ENCODE measurements at regions not wholly inside any gene's neighbourhood (a gene's known extent, or its start where the extent isn't known, plus 50 kb on each side); places are given as distances from the start of the nearest gene placed in this dataset.

GRCh38 chr1:217088521-217089284 lies 365.5 kb upstream of the ESRRG start:
- Histone ChIP-seq H3K56ac (ENCODE audit: extremely low read depth, insufficient read depth, low read length) (peak overlapping the region; percentile 38; the same call in 1 of the 2 replicates), H4K8ac (ENCODE audit: low read depth in 2 of 2, low read length in 2 of 2) (peak overlapping the region; percentile 55 to 58; a peak in 2 of 4 replicates), H4K91ac (ENCODE audit: insufficient read depth, low read depth, low read length) (peak overlapping the region; percentile 11; the same call in 1 of the 2 replicates), H3K79me1 (ENCODE audit: low read depth in 1 of 2, low read length in 2 of 2) (no peaks in the 10 kb centered on the region), H4K20me1 (ENCODE audit: insufficient read depth, low read length) (no peaks in the 10 kb centered on the region), H3K9me3 (ENCODE audit: control insufficient read depth, insufficient read depth, low read length) (no peaks in the 10 kb centered on the region), H3K9ac (ENCODE audit: low read depth, low read length) (no peak overlapping the region; the same call in 1 of the 2 replicates), H3K4ac (ENCODE audit: low read depth, low read length) (peak overlapping the region; percentile 37; the same call in 1 of the 2 replicates), H3K23ac (ENCODE audit: low read depth, low read length) (peak overlapping the region; percentile 67; the same call in 1 of the 2 replicates), H3K27ac (ENCODE audit: insufficient read depth, low read length) (peak overlapping the region; percentile 59; the same call in 1 of the 2 replicates), H2AK9ac (replicated peaks; ENCODE audit: low read depth, low read length, poor library complexity) (no peak overlapping the region), H2AFZ (replicated peaks; ENCODE audit: low read length, poor library complexity) (peak overlapping the region; percentile 80), H3K14ac (replicated peaks; ENCODE audit: low read depth, low read length) (peak overlapping the region; percentile 33; the same call in 1 of the 2 replicates), H2BK20ac (ENCODE audit: low read depth, low read length) (peak overlapping the region; percentile 32), H3K36me3 (ENCODE audit: control insufficient read depth, insufficient read depth, low read length) (no peaks in the 10 kb centered on the region), H2AK5ac (ENCODE audit: low read depth, low read length) (peak overlapping the region; percentile 75; the same call in 1 of the 2 replicates), H3K4me2 (ENCODE audit: low read depth, low read length) (peak overlapping the region; percentile 81), H2BK5ac (ENCODE audit: low read depth, low read length, poor library complexity, severe bottlenecking) (peak overlapping the region; percentile 23), H2BK15ac (ENCODE audit: low read depth, low read length) (peak overlapping the region; percentile 49; the same call in 1 of the 3 replicates), H3K27me3 (ENCODE audit: control insufficient read depth, insufficient read depth, low read length) (no peaks in the 10 kb centered on the region), H3K4me1 (ENCODE audit: control insufficient read depth, insufficient read depth, low read length) (peaks cover 4% of the 10 kb centered on the region; the same call in 1 of the 2 replicates), H3K9me1 (ENCODE audit: insufficient read depth, low read length) (no peaks in the 10 kb centered on the region), H4K5ac (ENCODE audit: low read depth, low read length) (peak overlapping the region; percentile 41), H2BK120ac (ENCODE audit: low read depth, low read length) (peak overlapping the region; percentile 68), H3K4me3 (ENCODE audit: insufficient read depth, low read depth, low read length) (peak overlapping the region; percentile 30), H3K18ac (ENCODE audit: low read depth, low read length) (peak overlapping the region; percentile 47)
- CTCF ChIA-PET = no interaction called here
- peak; percentile 76 for ATAC-seq (ENCODE audit: low read depth)
- no TSS peak for BruUV-seq (replicated peaks)
- dilution Hi-C loops (cut with HindIII; ENCODE audit: low sequenced_read_pairs, unreplicated experiment) (no loop called here), intact Hi-C loops (cut with micrococcal nuclease) (loop anchor here (5.0 kb wide), 1 partner anchor 336 kb away; no protein-coding TSS in a partner anchor), in situ Hi-C loops (cut with MboI; ENCODE audit: low sequenced_read_pairs) (no loop called here)
- no CpG with 5 or more reads among the region's 13 CpGs for WGBS, 2 experiments (ENCODE audit: extremely low coverage in 2 of 2, insufficient read length in 1 of 2)
- POLR2A ChIA-PET (ENCODE audit: unreplicated experiment) = no interaction called here
- DNase-seq = peak; percentile 67
- TF ChIP-seq SMC3 (IDR thresholded peaks at IDR 0.05; ENCODE audit: low read depth, low read length) (no peak), ELK1 (IDR thresholded peaks at IDR 0.05; ENCODE audit: borderline replicate concordance, low read depth, low read length) (no peak), FOS (IDR thresholded peaks at IDR 0.05; ENCODE audit: low read depth, low read length) (no peak), CHD1 (IDR thresholded peaks at IDR 0.05; ENCODE audit: low read depth, low read length) (no peak), BHLHE40 (IDR thresholded peaks at IDR 0.05; ENCODE audit: low read depth, low read length) (peak; percentile 83), CEBPB (IDR thresholded peaks at IDR 0.05; ENCODE audit: low read depth, low read length) (peak; percentile 65), NFE2L2 (IDR thresholded peaks at IDR 0.05; ENCODE audit: low read depth, low read length) (no peak), POLR2A (IDR thresholded peaks at IDR 0.05; ENCODE audit: low read depth, low read length) (no peak), MXI1 (IDR thresholded peaks at IDR 0.05; ENCODE audit: borderline replicate concordance, low read depth, low read length) (no peak), MAZ (IDR thresholded peaks at IDR 0.05; ENCODE audit: borderline replicate concordance, low read depth, low read length) (no peak), RAD21 (IDR thresholded peaks at IDR 0.05; ENCODE audit: low read length) (no peak), RFX5 (IDR thresholded peaks at IDR 0.05; ENCODE audit: low read depth, low read length) (no peak), RCOR1 (IDR thresholded peaks at IDR 0.05; ENCODE audit: insufficient replicate concordance, low read length) (no peak)
- TF ChIP-seq, protein P1, sequence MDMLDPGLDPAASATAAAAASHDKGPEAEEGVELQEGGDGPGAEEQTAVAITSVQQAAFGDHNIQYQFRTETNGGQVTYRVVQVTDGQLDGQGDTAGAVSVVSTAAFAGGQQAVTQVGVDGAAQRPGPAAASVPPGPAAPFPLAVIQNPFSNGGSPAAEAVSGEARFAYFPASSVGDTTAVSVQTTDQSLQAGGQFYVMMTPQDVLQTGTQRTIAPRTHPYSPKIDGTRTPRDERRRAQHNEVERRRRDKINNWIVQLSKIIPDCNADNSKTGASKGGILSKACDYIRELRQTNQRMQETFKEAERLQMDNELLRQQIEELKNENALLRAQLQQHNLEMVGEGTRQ (IDR thresholded peaks at IDR 0.05; ENCODE audit: low read depth, low read length) = no peak

All from IMR-90 (cell line).